Mesothelial cell of epicardium (in vitro differentiated cells): ENCODE measurements at regions not wholly inside any gene's neighbourhood (a gene's known extent, or its start where the extent isn't known, plus 50 kb on each side); places are given as distances from the start of the nearest gene placed in this dataset.
"Not testable (repeated sequence)": the region's sequence is repeated elsewhere in the genome, so short reads cannot be mapped to it uniquely, and the experiment has no call there.

ENCODE experiments used
- DNase-seq, 2 experiments: peaks; one replicate each; pipeline ENCODE4 v3.0.0; 2021; ENCODE audit warnings: low spot score in 2 of 2; ENCODE audit not compliant: unreplicated experiment in 2 of 2
- H3K27ac Mint-ChIP-seq: 2 replicates; pipeline ENCODE4 v1.8.0; 2021; ENCODE audit warnings: mixed read lengths
- H3K27me3 Mint-ChIP-seq: 2 replicates; pipeline ENCODE4 v1.8.0; 2021; ENCODE audit warnings: low read depth, mixed read lengths
- H3K36me3 Mint-ChIP-seq: 2 replicates; pipeline ENCODE4 v1.8.0; 2021; ENCODE audit warnings: mixed read lengths
- H3K4me1 Mint-ChIP-seq: 2 replicates; pipeline ENCODE4 v1.8.0; 2021; ENCODE audit warnings: mixed read lengths
- H3K4me3 Mint-ChIP-seq: 2 replicates; pipeline ENCODE4 v1.8.0; 2021; ENCODE audit warnings: mild to moderate bottlenecking, moderate library complexity, mixed read lengths
- H3K9me3 Mint-ChIP-seq: 2 replicates; pipeline ENCODE4 v1.8.0; 2021; ENCODE audit warnings: mixed read lengths
- TF ChIP-seq, protein P1 (sequence below): fragments of 200-600 bp; sonication (generic); IDR thresholded peaks from one replicate; pipeline ENCODE4 v1.5.0; 2021; ENCODE audit warnings: antibody characterized with exemption; ENCODE audit not compliant: unreplicated experiment

- TF ChIP-seq, protein P1, sequence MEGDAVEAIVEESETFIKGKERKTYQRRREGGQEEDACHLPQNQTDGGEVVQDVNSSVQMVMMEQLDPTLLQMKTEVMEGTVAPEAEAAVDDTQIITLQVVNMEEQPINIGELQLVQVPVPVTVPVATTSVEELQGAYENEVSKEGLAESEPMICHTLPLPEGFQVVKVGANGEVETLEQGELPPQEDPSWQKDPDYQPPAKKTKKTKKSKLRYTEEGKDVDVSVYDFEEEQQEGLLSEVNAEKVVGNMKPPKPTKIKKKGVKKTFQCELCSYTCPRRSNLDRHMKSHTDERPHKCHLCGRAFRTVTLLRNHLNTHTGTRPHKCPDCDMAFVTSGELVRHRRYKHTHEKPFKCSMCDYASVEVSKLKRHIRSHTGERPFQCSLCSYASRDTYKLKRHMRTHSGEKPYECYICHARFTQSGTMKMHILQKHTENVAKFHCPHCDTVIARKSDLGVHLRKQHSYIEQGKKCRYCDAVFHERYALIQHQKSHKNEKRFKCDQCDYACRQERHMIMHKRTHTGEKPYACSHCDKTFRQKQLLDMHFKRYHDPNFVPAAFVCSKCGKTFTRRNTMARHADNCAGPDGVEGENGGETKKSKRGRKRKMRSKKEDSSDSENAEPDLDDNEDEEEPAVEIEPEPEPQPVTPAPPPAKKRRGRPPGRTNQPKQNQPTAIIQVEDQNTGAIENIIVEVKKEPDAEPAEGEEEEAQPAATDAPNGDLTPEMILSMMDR = no peak
- H3K27me3 Mint-ChIP-seq = no peaks in the 10 kb centered on the region
- H3K27ac Mint-ChIP-seq = no peak overlapping the region
- peaks cover 10% of the 10 kb centered on the region for H3K9me3 Mint-ChIP-seq
- H3K4me1 Mint-ChIP-seq = no peaks in the 10 kb centered on the region
- H3K4me3 Mint-ChIP-seq = no peak overlapping the region
- no peaks in the 10 kb centered on the region for H3K36me3 Mint-ChIP-seq
- DNase-seq = no peak
Observed at GRCh38 chr6:55052846-55053245, 121.5 kb upstream of the HCRTR2 start.

- Mint-ChIP-seq H3K9me3 (peaks cover 39% of the 10 kb centered on the region), H3K4me1 (no peaks in the 10 kb centered on the region), H3K4me3 (no peak overlapping the region), H3K27ac (no peak overlapping the region), H3K27me3 (no peaks in the 10 kb centered on the region), H3K36me3 (peaks cover 5% of the 10 kb centered on the region)
- TF ChIP-seq, protein P1 = no peak
- DNase-seq = no peak
Observed at GRCh38 chr6:55058682-55059081, 115.6 kb upstream of the HCRTR2 start.

- no peak for DNase-seq
- H3K36me3 Mint-ChIP-seq = peaks cover 1% of the 10 kb centered on the region
- TF ChIP-seq, protein P1 = no peak
- H3K27ac Mint-ChIP-seq = no peak overlapping the region
- no peaks in the 10 kb centered on the region for H3K27me3 Mint-ChIP-seq
- H3K4me1 Mint-ChIP-seq = no peaks in the 10 kb centered on the region
- no peak overlapping the region for H3K4me3 Mint-ChIP-seq
- H3K9me3 Mint-ChIP-seq = peaks cover 25% of the 10 kb centered on the region
Observed at GRCh38 chr6:55064711-55065420, 109.4 kb upstream of the HCRTR2 start.

- no peaks in the 10 kb centered on the region for H3K4me1 Mint-ChIP-seq
- no peak for DNase-seq
- H3K27me3 Mint-ChIP-seq = no peaks in the 10 kb centered on the region
- H3K9me3 Mint-ChIP-seq = peaks cover 14% of the 10 kb centered on the region
- no peaks in the 10 kb centered on the region for H3K36me3 Mint-ChIP-seq
- H3K4me3 Mint-ChIP-seq = no peak overlapping the region
- TF ChIP-seq, protein P1 = peak; percentile 53
- H3K27ac Mint-ChIP-seq = no peak overlapping the region
Observed at GRCh38 chr6:55069132-55069781, 105.1 kb upstream of the HCRTR2 start.

DNA sequence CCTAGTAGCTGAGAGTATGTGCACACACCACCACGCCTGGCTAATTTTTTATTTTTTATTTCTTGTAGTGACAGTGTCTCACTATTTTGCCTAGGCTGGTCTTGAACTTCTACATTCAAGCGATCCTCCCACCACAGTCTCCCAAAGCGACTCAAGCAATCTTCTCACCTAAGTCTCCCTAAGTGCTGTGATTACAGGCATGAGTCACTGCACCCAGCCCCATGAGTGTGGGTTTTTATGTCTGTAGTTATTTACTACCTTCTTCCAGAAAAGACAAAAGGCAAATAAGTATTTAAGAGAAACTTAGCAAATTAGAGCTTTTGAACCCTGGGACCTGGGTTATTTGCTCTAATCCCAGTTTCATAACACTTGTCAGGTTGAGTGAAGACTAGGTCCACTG is 92.3 kb upstream of the HCRTR2 start:
- H3K4me1 Mint-ChIP-seq = no peaks in the 10 kb centered on the region
- H3K9me3 Mint-ChIP-seq = peaks cover 33% of the 10 kb centered on the region
- no peaks in the 10 kb centered on the region for H3K27me3 Mint-ChIP-seq
- H3K27ac Mint-ChIP-seq = no peak overlapping the region
- DNase-seq = no peak
- no peaks in the 10 kb centered on the region for H3K36me3 Mint-ChIP-seq
- TF ChIP-seq, protein P1 = no peak
- H3K4me3 Mint-ChIP-seq = no peak overlapping the region

DNA sequence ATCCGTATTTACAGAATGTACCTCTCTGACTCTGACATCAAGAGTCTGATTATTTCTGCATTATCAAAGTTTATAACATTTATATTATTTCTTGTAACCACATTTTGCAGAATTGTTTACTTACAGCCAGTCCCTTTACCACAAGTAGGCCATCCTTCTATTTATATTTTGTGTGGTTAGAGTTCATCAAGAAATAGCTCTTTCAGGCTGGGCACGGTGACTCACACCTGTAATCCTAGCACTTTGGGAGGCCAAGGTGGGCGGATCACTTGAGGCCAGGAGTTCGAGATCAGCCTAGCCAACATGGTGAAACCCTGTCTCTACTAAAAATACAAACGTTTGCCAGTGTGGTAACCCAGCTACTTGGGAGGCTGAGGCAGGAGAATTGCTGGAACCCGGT is 86.3 kb upstream of the HCRTR2 start:
- DNase-seq, H3K4me1 Mint-ChIP-seq, H3K4me3 Mint-ChIP-seq, H3K36me3 Mint-ChIP-seq, H3K27ac Mint-ChIP-seq, H3K27me3 Mint-ChIP-seq: not testable (repeated sequence)
- H3K9me3 Mint-ChIP-seq = peaks cover 45% of the 10 kb centered on the region
